Esophagus muscularis mucosa (tissue), 3 donors: ENCODE measurements at regions not wholly inside any gene's neighbourhood (a gene's known extent, or its start where the extent isn't known, plus 50 kb on each side); places are given as distances from the start of the nearest gene placed in this dataset.

Source experiments
- POLR2A ChIP-seq: fragments of 450-650 bp; IDR thresholded peaks from one replicate; pipeline ENCODE4 v1.6.1; 2017; ENCODE audit warnings: antibody characterized with exemption, moderate library complexity, mild to moderate bottlenecking, low read depth
- POLR2AphosphoS5 ChIP-seq, 2 donors: sonication (generic); formaldehyde crosslinking; IDR thresholded peaks; one replicate each; pipeline ENCODE4 v1.6.1; 2017; ENCODE audit warnings: antibody characterized with exemption in 2 of 2
- TF ChIP-seq, protein P1 (sequence below), 3 experiments: fragments of 200-600 bp in 2 of 3; fragments of 450-650 bp in 1 of 3; sonication (generic) in 2 of 3; IDR thresholded peaks; one replicate each; pipeline ENCODE4 v1.5.1; 2017 to 2019; ENCODE audit warnings: antibody characterized with exemption in 3 of 3, mild to moderate bottlenecking in 2 of 3, moderate library complexity in 1 of 3

DNA sequence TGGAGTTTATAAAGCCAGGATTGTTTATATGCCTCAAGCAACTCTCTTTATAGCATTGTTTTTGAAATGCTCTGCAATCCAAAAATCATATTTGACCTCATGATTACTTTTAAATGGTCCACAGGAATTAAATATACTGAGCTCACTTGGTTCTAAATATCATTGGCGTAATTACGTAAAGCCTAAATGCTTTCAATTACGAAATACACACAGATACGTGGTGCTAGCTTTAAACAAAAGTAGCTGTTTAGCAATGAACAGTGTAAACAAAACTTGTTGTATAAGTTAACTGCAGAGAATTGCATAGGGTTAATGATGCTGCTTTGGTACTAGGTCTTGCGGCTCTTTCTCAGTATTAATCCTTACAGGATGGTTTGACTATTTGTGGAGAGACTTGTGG, 346.6 kb downstream of the COG6 start:
- no peak for TF ChIP-seq POLR2A
- TF ChIP-seq, protein P1, sequence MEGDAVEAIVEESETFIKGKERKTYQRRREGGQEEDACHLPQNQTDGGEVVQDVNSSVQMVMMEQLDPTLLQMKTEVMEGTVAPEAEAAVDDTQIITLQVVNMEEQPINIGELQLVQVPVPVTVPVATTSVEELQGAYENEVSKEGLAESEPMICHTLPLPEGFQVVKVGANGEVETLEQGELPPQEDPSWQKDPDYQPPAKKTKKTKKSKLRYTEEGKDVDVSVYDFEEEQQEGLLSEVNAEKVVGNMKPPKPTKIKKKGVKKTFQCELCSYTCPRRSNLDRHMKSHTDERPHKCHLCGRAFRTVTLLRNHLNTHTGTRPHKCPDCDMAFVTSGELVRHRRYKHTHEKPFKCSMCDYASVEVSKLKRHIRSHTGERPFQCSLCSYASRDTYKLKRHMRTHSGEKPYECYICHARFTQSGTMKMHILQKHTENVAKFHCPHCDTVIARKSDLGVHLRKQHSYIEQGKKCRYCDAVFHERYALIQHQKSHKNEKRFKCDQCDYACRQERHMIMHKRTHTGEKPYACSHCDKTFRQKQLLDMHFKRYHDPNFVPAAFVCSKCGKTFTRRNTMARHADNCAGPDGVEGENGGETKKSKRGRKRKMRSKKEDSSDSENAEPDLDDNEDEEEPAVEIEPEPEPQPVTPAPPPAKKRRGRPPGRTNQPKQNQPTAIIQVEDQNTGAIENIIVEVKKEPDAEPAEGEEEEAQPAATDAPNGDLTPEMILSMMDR (IDR thresholded peaks at IDR 0.05), result no peak
- TF ChIP-seq POLR2AphosphoS5 (IDR thresholded peaks at IDR 0.05), result no peak
